Kidney glomerular epithelial cell (primary cell): ENCODE measurements at regions not wholly inside any gene's neighbourhood (a gene's known extent, or its start where the extent isn't known, plus 50 kb on each side); places are given as distances from the start of the nearest gene placed in this dataset.

Source experiments
- DNase-seq: peaks from one replicate; lab custom pipeline; 2025; lab: John Stamatoyannopoulos, UW

DNA sequence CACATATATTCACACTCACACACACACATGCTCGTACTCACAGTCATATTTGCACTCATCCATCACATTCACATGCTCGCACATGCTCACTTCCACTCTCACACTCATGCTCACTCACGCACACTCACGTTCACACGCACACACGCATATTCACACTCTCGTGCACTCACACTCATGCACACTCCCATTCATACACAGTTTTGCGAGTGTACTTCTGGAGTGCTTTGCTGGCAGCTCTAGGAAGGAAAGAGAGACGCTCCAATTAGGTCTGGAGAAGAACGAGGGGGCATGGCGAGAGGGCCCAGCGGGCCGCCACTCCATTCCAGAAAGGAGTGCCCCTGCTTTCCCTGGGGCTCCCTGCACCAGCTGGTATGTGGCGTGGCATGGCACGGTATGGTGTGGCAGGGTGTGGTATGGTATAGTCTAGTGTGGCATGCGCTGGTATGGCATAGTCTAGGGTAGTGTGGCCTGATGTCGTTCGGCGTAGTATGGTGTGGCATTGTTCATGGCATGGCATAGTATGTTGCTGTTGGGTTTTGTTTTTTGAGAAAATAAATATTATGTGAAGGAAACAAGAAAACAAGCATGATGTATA is 216.8 kb upstream of the CDYL start:
- DNase-seq, result no peak

DNA sequence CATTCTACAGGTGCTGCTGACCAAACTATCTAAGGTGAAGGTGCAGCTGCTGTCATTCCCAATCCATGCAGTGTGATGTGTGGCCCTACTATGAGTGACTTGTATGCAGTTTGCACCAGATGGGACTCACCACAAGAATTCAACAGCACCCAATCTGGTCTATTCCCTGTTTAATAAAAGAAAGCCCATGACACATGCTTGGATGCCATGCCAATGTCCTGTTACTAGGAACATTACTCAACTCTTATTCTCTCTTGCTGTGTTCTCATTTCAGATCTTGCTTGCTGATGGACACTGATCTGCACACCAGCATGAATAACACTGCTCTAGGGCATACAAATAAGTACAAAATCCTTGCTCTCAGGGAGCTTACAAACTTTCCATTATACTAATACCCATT is 221.6 kb upstream of the CDYL start:
- no peak for DNase-seq

GRCh38 chr6:4553387-4553786 is 222.8 kb upstream of the CDYL start:
- DNase-seq, result no peak

DNA sequence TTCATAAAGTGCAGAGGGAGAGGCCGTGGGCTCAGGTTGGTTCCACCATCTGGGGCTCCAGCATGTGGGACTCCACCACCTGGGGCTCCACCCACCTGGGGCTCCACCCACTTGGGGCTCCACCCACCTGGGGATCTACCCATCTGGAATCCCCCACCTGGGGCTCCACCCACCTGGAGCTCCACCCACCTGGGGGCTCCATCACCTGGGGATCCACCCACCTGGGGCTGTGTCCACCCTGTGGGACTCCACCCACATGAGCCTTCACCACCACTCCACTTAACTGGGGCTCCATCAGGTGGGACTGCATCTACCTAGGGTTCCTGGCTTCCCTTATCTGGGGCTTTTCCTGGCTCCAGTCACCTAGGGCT is 226.0 kb upstream of the CDYL start:
- no peak for DNase-seq

DNA sequence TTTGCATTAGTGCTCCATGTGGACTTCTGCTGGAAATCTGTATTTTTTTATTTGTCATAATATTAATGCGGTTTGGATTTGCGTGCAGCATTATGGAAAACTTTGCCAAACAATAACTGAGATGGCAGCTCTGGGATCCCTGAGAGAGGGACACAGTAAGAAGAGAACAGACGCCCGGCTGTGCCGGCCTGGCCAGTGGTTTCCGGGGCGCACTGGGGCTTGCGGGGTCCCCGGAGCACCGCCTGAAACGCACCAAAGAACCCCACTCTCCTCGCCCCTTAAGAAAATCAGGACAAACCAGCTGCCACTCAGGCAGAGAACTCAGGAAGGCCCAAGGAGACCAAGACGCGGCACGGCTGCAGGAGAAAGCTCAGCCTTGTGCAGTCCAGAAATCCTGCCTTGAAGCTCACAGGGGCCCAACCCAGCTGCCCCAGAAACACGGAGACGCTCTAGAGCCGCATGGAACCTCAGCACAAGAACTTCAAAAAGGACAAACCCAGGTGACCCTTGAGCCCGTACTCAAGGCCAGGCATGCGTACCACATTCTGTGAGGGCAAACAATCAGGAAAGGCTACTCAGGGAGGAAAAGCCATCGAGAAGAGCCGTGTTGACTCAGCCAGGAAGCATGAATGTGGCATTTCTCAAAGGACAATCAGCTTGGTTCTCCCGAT is 226.5 kb upstream of the CDYL start:
- no peak for DNase-seq

DNA sequence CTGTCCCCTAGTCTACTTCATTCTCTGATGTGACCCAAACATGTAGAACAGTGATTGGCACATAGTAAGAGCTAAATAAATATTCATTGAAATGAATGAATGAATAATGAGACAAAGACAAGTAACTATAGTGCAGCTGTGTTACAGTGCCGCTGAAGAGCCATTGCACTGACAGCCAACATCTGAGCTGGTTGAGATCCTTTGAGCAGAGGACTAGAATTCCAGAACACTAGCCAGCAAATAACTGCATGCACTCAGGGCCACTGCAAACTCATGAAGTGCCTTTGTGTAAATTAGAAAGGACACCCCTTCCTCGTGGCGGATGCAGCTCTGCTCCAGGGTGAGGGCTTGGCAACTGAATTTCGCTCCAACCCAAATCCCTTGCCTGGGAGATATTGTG is 230.3 kb upstream of the CDYL start:
- DNase-seq, result no peak

GRCh38 chr6:4543596-4543995 is 232.6 kb upstream of the CDYL start:
- DNase-seq, result no peak

DNA sequence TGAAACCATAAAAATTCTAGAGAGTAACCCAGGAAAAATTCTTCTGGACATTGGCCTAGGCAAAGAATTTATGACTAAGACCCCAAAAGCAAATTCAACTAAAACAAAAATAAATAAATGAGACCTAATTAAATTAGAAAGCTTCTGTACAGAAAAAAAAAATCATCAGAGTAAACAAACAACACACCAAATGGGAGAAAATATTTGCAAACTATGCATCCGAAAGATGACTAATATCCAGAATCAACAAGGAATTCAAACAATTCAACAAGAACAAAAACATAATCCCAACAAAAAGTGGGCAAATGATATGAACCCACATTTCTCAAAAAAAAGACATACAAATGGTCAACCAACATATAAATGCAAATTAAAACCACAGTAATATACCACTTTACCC is 242.6 kb upstream of the CDYL start:
- DNase-seq, result no peak

DNA sequence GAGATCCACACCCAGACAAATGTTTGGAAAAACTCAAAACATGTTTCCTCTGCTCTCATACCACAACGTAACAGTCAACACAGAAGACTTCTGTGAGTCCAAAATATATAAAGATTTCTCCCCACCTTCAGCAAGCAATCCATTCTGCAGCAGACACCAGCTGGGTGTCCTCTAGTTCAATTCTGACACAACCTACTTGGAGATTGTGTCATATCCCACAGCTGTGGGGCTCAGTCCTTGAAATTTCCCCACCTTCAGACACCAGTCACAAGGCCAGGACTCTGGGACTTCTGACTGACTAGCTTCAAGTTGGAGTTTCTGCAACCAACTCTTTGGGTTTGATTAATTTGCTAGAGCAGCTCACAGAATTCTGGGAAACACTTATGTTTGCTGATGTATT is 244.8 kb upstream of the CDYL start:
- DNase-seq, result no peak

DNA sequence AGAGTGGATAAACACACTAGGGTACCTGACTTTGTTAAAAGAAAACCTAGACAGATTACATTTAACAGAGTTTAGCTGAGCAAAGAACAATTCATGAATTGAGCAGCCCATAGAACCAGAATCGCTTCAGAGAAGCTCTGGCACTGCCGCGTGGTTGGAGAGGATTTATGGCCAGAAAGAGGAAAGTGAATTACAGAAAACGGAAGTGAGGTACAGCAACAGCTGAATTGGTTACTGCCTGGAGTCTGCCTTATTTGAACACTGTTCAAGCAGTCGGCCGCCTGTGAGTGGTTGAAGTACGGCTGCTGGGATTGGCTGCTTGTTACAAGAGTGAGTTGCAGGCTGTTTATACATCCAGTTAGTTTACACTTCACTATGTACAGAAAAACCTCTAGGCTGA is 253.8 kb upstream of the CDYL start:
- no peak for DNase-seq

- no peak for DNase-seq
These were observed 255.1 kb upstream of the CDYL start for GRCh38 chr6:4521070-4521469.

DNA sequence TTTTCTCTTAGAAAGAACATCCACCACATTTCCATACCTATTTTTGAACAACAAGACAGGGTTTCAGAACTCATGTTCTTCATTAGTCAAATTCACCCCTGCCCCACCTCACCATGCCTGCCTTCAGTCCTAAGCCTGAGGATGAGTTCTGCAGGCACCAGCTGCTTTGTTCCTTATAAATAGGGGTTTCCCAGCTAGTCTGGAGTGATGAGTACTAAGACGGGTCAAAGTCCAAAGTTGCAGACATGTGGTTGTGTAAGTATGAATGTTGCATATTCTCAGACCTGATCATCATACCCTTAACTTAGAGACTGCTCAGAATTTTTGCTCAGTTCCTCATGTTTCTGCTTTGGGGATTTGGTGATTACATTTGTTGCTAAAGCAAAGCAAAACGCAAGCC is 257.7 kb upstream of the CDYL start:
- no peak for DNase-seq

GRCh38 chr6:4516206-4516605 is 260.0 kb upstream of the CDYL start:
- DNase-seq, result no peak

GRCh38 chr6:4513561-4513960 is 262.6 kb upstream of the CDYL start:
- DNase-seq, result no peak

DNA sequence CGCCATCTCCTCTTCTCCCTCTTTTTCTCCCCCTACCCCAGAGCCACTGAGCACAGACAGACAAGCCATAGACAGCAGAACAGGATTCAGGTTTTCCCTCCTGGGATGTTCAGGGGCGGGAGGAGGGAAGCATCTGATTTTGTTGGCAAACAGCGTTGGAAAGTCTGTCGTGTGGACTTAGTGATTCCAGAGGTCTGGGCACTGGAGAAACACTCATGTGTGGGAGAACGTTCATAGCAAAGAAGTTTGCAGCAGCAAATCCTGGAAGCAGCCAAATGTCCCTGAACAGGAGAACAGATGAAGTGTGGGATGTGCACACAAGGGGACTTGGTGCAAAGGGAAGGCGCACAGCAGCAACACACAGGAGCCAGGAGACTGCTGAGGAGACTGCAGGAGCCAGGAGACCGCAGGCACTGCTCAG is 264.1 kb upstream of the CDYL start:
- no peak for DNase-seq

DNA sequence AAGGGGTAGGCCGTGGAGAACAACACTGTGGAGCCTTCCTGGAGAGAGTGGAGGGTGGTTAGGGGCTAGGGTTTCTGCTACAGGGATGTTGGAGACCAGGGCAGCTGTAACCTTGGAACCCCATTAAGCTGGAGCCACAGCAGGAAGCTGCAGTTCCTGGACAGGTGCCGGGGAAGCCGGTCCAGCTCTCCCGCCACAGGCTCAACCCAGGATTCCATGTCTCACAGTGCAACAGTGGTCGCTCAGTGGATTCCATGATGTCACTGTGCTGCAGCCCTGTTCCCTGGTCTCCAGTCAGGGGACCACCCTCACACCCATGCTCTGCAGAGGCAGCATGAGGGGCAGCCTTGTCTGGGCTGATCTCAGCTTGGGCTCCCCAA is 264.6 kb upstream of the CDYL start:
- no peak for DNase-seq

DNA sequence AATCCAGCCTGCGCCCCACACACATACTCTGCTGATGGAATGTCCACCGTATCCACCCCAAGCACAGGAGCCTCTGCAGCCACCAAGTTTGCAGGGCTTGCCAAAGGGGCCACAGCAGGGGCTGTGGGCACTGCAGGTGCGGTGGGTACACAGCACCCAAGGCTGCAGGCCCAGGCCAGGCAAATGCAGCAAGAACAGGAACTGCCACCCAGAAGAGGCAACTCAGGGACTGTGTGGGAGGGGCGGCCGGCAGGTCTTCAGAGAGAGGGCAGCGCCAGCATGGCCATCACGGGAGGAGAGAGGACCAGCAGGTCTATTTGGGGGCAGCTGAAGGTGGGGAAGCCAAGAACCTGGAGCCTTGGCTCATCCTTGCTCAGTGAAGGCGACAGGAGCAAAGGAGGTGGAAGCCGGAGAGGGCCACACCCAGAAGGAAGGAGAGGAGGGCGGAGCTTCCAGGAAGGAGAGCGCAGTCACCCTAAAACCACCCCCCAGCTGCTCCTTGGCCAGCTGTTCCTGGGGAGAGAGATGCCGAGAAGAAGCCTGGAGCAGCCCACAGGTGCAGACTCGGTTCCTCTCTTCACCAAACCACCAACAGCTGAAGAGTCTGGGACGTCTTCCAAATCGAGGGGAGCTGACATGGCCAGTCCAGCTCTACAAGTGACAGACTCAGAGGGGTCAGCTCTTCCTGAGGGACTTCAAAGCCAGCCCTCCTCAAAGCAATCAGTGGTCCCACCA is 265.1 kb upstream of the CDYL start:
- DNase-seq, result no peak

DNA sequence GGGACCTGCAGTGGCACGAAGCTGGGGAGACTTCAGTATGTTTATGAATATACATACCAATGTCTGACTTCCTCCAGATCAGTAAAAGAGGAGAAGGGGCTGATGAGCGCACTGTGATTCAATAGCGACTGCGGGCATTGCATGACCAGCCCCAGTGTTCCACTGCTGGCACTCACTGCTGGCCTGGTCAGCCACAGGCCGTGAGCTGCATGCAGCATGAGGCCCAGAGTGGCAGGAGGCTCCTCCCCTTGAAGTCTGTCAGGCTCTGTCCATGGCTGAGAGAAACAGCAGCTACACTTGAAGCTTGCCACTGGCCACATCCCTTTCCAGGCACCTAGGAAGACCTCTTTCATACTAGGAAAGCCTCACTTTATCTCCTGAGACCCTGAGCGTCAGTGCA is 265.9 kb upstream of the CDYL start:
- DNase-seq, result no peak

- DNase-seq, result no peak
These were observed 266.7 kb upstream of the CDYL start for GRCh38 chr6:4509506-4509905.

GRCh38 chr6:4506792-4507191 is 269.4 kb upstream of the CDYL start:
- DNase-seq, result no peak

DNA sequence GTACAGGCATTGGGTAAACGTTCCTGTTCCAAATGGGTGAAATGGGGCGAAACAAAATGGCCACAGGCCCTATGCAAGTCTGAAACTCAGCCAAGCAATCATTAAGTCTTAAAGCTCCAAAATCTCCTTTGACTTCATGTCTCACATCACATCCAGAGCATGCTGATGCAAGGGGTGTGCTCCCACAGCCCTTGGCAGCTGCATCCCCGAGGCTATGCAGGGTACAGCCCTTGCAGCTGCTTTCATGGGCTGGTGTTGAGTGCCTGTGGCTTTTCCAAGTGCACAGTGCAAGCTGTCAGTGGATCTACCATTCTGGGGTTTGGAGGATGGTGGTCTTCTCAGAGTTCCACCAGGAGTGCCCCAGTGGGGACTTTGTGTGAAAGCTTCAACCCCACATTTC is 270.0 kb upstream of the CDYL start:
- no peak for DNase-seq

GRCh38 chr6:4504700-4505099 is 271.5 kb upstream of the CDYL start:
- no peak for DNase-seq

DNA sequence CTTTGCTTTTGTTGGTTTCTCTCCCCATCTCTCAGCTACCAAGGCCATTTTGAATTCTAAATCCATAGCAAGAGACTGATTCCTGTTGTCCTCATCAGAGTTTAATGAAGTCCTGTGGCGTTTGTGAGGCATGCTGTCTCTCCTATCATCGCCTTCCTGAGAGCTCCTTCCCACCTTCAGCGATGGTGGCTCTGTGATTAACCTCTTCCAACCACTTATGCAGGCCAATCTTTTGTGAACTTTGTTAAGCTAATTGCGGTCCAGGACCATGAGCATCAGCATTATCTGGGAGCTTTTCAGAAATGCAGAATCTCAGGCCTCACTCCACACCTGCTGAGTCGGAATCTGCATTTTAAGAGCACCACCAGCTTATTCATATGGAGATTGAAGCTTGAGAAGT is 272.5 kb upstream of the CDYL start:
- no peak for DNase-seq

- DNase-seq, result no peak
These were observed 279.9 kb upstream of the CDYL start for GRCh38 chr6:4496284-4496683.
